H9 (cell line): ENCODE measurements at regions not wholly inside any gene's neighbourhood (a gene's known extent, or its start where the extent isn't known, plus 50 kb on each side); places are given as distances from the start of the nearest gene placed in this dataset.

Experiments
- DNase-seq: peaks from one replicate; pipeline ENCODE4 v3.0.0-alpha.2; 2017
- H2AFZ ChIP-seq: one replicate; pipeline ENCODE4 v1.6.1; 2013; ENCODE audit warnings: mild to moderate bottlenecking, low read length, control low read depth, moderate library complexity
- H2AK5ac ChIP-seq: 2 replicates; pipeline ENCODE4 v1.6.1; 2013; ENCODE audit warnings: low read length, control low read depth, mixed read lengths; ENCODE audit not compliant: insufficient read length
- H2BK120ac ChIP-seq: one replicate; pipeline ENCODE4 v1.6.1; 2013; ENCODE audit warnings: low read depth, mild to moderate bottlenecking, low read length, control low read depth, inconsistent platforms; ENCODE audit not compliant: poor library complexity, severe bottlenecking
- H2BK12ac ChIP-seq: 2 replicates; pipeline ENCODE4 v1.6.1; 2013; ENCODE audit warnings: low read length, control low read depth, mixed read lengths, low read depth; ENCODE audit not compliant: insufficient read length
- H2BK15ac ChIP-seq: 2 replicates; pipeline ENCODE4 v1.6.1; 2013; ENCODE audit warnings: low read depth, low read length, control low read depth
- H2BK20ac ChIP-seq: one replicate; pipeline ENCODE4 v1.6.1; 2013; ENCODE audit warnings: low read depth, mild to moderate bottlenecking, low read length, control low read depth, inconsistent platforms; ENCODE audit not compliant: poor library complexity, severe bottlenecking
- H2BK5ac ChIP-seq: 2 replicates; pipeline ENCODE4 v1.6.1; 2013; ENCODE audit warnings: low read length, control low read depth, mixed read lengths; ENCODE audit not compliant: insufficient read length
- H3K14ac ChIP-seq: 2 replicates; pipeline ENCODE4 v1.6.1; 2013; ENCODE audit warnings: low read length, control low read depth; ENCODE audit not compliant: insufficient read depth
- H3K18ac ChIP-seq: 2 replicates; pipeline ENCODE4 v1.6.1; 2013; ENCODE audit warnings: low read depth, mild to moderate bottlenecking, mixed read lengths, low read length, control low read depth; ENCODE audit not compliant: insufficient read length
- H3K23ac ChIP-seq: 2 replicates; pipeline ENCODE4 v1.6.1; 2013; ENCODE audit warnings: low read length, control low read depth, mixed read lengths, low read depth; ENCODE audit not compliant: insufficient read length
- H3K23me2 ChIP-seq: 2 replicates; pipeline ENCODE4 v1.6.1; 2013; ENCODE audit warnings: low read depth, mild to moderate bottlenecking, mixed read lengths, low read length, control low read depth; ENCODE audit not compliant: insufficient read length, poor library complexity, severe bottlenecking
- H3K27ac ChIP-seq: 2 replicates; pipeline ENCODE4 v1.5.1; 2013; ENCODE audit warnings: low read length, control low read depth, mixed read lengths, low read depth; ENCODE audit not compliant: insufficient read length
- H3K27me3 ChIP-seq: 2 replicates; pipeline ENCODE4 v1.6.1; 2013; ENCODE audit warnings: low read length, control low read depth, inconsistent platforms; ENCODE audit not compliant: insufficient read depth
- H3K4ac ChIP-seq: 2 replicates; pipeline ENCODE4 v1.6.1; 2013; ENCODE audit warnings: low read depth, mild to moderate bottlenecking, control low read depth, inconsistent platforms, low read length, moderate library complexity
- H3K4me1 ChIP-seq: 2 replicates; pipeline ENCODE4 v1.6.1; 2013; ENCODE audit warnings: low read length, control low read depth, inconsistent platforms; ENCODE audit not compliant: insufficient read depth
- H3K4me2 ChIP-seq: 2 replicates; pipeline ENCODE4 v1.6.1; 2013; ENCODE audit warnings: low read length, control low read depth, mixed read lengths; ENCODE audit not compliant: insufficient read length, insufficient read depth
- H3K56ac ChIP-seq: 2 replicates; pipeline ENCODE4 v1.6.1; 2013; ENCODE audit warnings: low read depth, mild to moderate bottlenecking, mixed read lengths, low read length, control low read depth; ENCODE audit not compliant: insufficient read length
- H3K79me1 ChIP-seq: 2 replicates; pipeline ENCODE4 v1.6.1; 2013; ENCODE audit warnings: low read depth, mild to moderate bottlenecking, moderate library complexity, low read length, control low read depth, inconsistent platforms; ENCODE audit not compliant: insufficient read depth, poor library complexity, severe bottlenecking
- H3K79me2 ChIP-seq: 2 replicates; pipeline ENCODE4 v1.6.1; 2013; ENCODE audit warnings: low read length, control low read depth, inconsistent platforms; ENCODE audit not compliant: insufficient read depth
- H3K9ac ChIP-seq: 2 replicates; pipeline ENCODE4 v1.6.1; 2013; ENCODE audit warnings: low read length, control low read depth, mixed read lengths; ENCODE audit not compliant: insufficient read length; ENCODE audit errors: extremely low read depth
- H3K9me3 ChIP-seq: one replicate; pipeline ENCODE4 v1.6.1; 2013; ENCODE audit warnings: low read depth, low read length, inconsistent platforms; ENCODE audit not compliant: control insufficient read depth
- H3T11ph ChIP-seq: one replicate; pipeline ENCODE4 v1.6.1; 2013; ENCODE audit warnings: mild to moderate bottlenecking, low read length, control low read depth, inconsistent platforms
- H4K20me1 ChIP-seq: one replicate; pipeline ENCODE4 v1.6.1; 2013; ENCODE audit not compliant: control insufficient read depth, insufficient read length, insufficient read depth
- H4K5ac ChIP-seq: 2 replicates; pipeline ENCODE4 v1.6.1; 2013; ENCODE audit warnings: low read depth, mild to moderate bottlenecking, mixed read lengths, low read length, control low read depth; ENCODE audit not compliant: insufficient read length
- H4K8ac ChIP-seq: replicated peaks from 2 replicates; pipeline ENCODE4 v1.6.1; 2013; ENCODE audit warnings: low read length, control low read depth, mixed read lengths, low read depth; ENCODE audit not compliant: insufficient read length
- H4K91ac ChIP-seq: 2 replicates; pipeline ENCODE4 v1.6.1; 2013; ENCODE audit warnings: low read depth, mild to moderate bottlenecking, moderate library complexity, mixed read lengths, low read length, control low read depth; ENCODE audit not compliant: insufficient read length
- H3K27ac Mint-ChIP-seq, 3 experiments: 2 replicates in 2 of 3; 3 replicates in 1 of 3; pipeline ENCODE4 v1.8.0; 2020 to 2021; ENCODE audit warnings: mixed read lengths in 3 of 3, mild to moderate bottlenecking in 1 of 3, moderate library complexity in 1 of 3
- H3K27me3 Mint-ChIP-seq: 2 replicates; pipeline ENCODE4 v1.8.0; 2021; ENCODE audit warnings: low read depth, mild to moderate bottlenecking, moderate library complexity, mixed read lengths
- H3K36me3 Mint-ChIP-seq, 3 experiments: 2 replicates in 2 of 3; 3 replicates in 1 of 3; pipeline ENCODE4 v1.8.0; 2020 to 2021; ENCODE audit warnings: low read depth in 3 of 3, mixed read lengths in 3 of 3; ENCODE audit not compliant: insufficient read depth in 1 of 3
- H3K4me1 Mint-ChIP-seq, 2 experiments: 2 replicates each; pipeline ENCODE4 v1.8.0; 2020; ENCODE audit warnings: mixed read lengths in 2 of 2
- H3K4me3 Mint-ChIP-seq, 2 experiments: 2 replicates in 1 of 2; 3 replicates in 1 of 2; pipeline ENCODE4 v1.8.0; 2020 to 2021; ENCODE audit warnings: mild to moderate bottlenecking in 2 of 2, mixed read lengths in 2 of 2, moderate library complexity in 1 of 2
- H3K9me3 Mint-ChIP-seq, 2 experiments: 2 replicates in 1 of 2; 3 replicates in 1 of 2; pipeline ENCODE4 v1.8.0; 2020; ENCODE audit warnings: mild to moderate bottlenecking in 2 of 2, mixed read lengths in 2 of 2, moderate library complexity in 1 of 2
- CTCF ChIP-seq: fragments of 200-600 bp; sonication (generic); conservative IDR thresholded peaks from 3 replicates; pipeline ENCODE4 v1.8.0; 2021; ENCODE audit warnings: antibody characterized with exemption, mild to moderate bottlenecking
- WGBS: extraction: QIAGEN DNeasy Blood & Tissue Kit; methylation state at CpG from one replicate; pipeline ENCODE4 v1.1.7; 2013; ENCODE audit warnings: missing lambda C conversion rate, low lambda C conversion rate, mixed read lengths; ENCODE audit not compliant: insufficient read length; ENCODE audit errors: extremely low coverage; 5-methylcytosine and 5-hydroxymethylcytosine counted together

- Mint-ChIP-seq H3K4me1 (peaks cover 37 to 44% of the 10 kb centered on the region in 2 experiments), H3K36me3 (peaks cover 5 to 16% (median 6%) of the 10 kb centered on the region in 3 experiments), H3K4me3 (no peak overlapping the region), H3K27me3 (no peaks in the 10 kb centered on the region), H3K27ac (peak overlapping the region; percentile 35 to 88 (median 68); a peak in 5 of 7 replicates), H3K9me3 (peaks cover 6 to 10% of the 10 kb centered on the region in 2 experiments; a peak in 3 of 5 replicates)
- Histone ChIP-seq H3K14ac (no peak overlapping the region), H3K4me1 (no peaks in the 10 kb centered on the region), H3K18ac (no peak overlapping the region), H2BK5ac (no peak overlapping the region), H3K79me2 (no peaks in the 10 kb centered on the region), H2AK5ac (no peak overlapping the region), H3K4ac (no peak overlapping the region), H3K23me2 (no peaks in the 10 kb centered on the region), H3K79me1 (no peaks in the 10 kb centered on the region), H4K20me1 (no peaks in the 10 kb centered on the region), H2BK20ac (no peak overlapping the region), H2AFZ (no peak overlapping the region), H3K4me2 (no peak overlapping the region), H3K27me3 (no peaks in the 10 kb centered on the region), H4K91ac (no peak overlapping the region), H3K23ac (no peak overlapping the region), H3T11ph (no peak overlapping the region), H3K27ac (no peak overlapping the region), H2BK120ac (no peak overlapping the region), H4K8ac (no peak overlapping the region), H2BK12ac (no peak overlapping the region), H3K9me3 (no peaks in the 10 kb centered on the region), H3K9ac (no peak overlapping the region), H2BK15ac (no peak overlapping the region), H4K5ac (no peak overlapping the region), H3K56ac (no peak overlapping the region)
- WGBS, result no CpG with 5 or more reads among the region's 1 CpG
- DNase-seq, result no peak
- no peak for TF ChIP-seq CTCF
These were observed 446.0 kb upstream of the SEMA3A start for GRCh38 chr7:84640637-84641036.
